Transverse colon (tissue), 4 donors: ENCODE measurements at regions not wholly inside any gene's neighbourhood (a gene's known extent, or its start where the extent isn't known, plus 50 kb on each side); places are given as distances from the start of the nearest gene placed in this dataset.
A peak's percentile ranks its signal among the peaks of the same experiment; 100 is the strongest.

Source experiments
- EP300 ChIP-seq: sonication (generic); formaldehyde crosslinking; IDR thresholded peaks from one replicate; pipeline ENCODE4 v1.6.1; 2017; ENCODE audit warnings: antibody characterized with exemption, low read depth
- POLR2AphosphoS5 ChIP-seq, 3 donors: sonication (generic); formaldehyde crosslinking; IDR thresholded peaks; one replicate each; pipeline ENCODE4 v1.6.1; 2016; ENCODE audit warnings: antibody characterized with exemption in 3 of 3
- TF ChIP-seq, protein P1 (sequence below), 5 experiments: fragments of 200-600 bp in 3 of 5; fragments of 450-650 bp in 2 of 5; sonication (generic) in 3 of 5; IDR thresholded peaks; 1 replicate in 2 of 5; 2 replicates in 3 of 5; pipeline ENCODE4 v1.5.1; 2016 to 2017; ENCODE audit warnings: antibody characterized with exemption in 5 of 5, inconsistent platforms in 3 of 5, mild to moderate bottlenecking in 2 of 5, moderate library complexity in 1 of 5

GRCh38 chr13:31431722-31432137 is 232.0 kb downstream of the B3GLCT start:
- TF ChIP-seq, protein P1, sequence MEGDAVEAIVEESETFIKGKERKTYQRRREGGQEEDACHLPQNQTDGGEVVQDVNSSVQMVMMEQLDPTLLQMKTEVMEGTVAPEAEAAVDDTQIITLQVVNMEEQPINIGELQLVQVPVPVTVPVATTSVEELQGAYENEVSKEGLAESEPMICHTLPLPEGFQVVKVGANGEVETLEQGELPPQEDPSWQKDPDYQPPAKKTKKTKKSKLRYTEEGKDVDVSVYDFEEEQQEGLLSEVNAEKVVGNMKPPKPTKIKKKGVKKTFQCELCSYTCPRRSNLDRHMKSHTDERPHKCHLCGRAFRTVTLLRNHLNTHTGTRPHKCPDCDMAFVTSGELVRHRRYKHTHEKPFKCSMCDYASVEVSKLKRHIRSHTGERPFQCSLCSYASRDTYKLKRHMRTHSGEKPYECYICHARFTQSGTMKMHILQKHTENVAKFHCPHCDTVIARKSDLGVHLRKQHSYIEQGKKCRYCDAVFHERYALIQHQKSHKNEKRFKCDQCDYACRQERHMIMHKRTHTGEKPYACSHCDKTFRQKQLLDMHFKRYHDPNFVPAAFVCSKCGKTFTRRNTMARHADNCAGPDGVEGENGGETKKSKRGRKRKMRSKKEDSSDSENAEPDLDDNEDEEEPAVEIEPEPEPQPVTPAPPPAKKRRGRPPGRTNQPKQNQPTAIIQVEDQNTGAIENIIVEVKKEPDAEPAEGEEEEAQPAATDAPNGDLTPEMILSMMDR (IDR thresholded peaks at IDR 0.05), result peak; percentile 32 to 87 (median 79)
- no peak for TF ChIP-seq POLR2AphosphoS5 (IDR thresholded peaks at IDR 0.05)
- TF ChIP-seq EP300, result no peak
